GM18499 (cell line): ENCODE measurements at regions not wholly inside any gene's neighbourhood (a gene's known extent, or its start where the extent isn't known, plus 50 kb on each side); places are given as distances from the start of the nearest gene placed in this dataset.

Source experiments
- ATAC-seq: cut with Tn5 transposase; IDR thresholded peaks from one replicate; pipeline ENCODE4 v1.9.1; 2021; ENCODE audit warnings: moderate number of reproducible peaks; ENCODE audit not compliant: insufficient read depth, unreplicated experiment

DNA sequence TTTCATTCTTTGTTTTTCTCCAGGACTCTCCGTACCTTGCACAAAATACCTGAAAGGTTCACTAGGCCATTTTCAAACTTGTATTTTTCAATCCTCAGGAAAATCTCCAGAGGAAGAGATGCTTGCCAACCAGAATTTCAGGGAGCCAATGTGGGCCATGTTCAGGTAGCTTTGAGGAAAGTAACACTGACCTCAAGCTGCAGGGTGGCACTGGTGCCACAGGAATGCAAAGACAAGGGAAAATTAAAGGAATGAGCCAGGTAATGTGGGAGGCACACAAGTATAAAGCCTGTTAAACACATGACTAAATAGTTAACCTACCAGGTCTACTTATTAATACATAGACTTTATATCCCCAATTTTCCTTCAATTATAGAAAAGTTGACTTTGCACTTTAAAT, 51.9 kb upstream of the GAP43 start:
- no peak for ATAC-seq
